IPS-NIHi11 (cell line): ENCODE measurements at regions not wholly inside any gene's neighbourhood (a gene's known extent, or its start where the extent isn't known, plus 50 kb on each side); places are given as distances from the start of the nearest gene placed in this dataset.
"Not testable (repeated sequence)": the region's sequence is repeated elsewhere in the genome, so short reads cannot be mapped to it uniquely, and the experiment has no call there.

Experiments
- DNase-seq: peaks from one replicate; pipeline ENCODE4 v3.0.0; 2012; ENCODE audit warnings: mixed read lengths, low spot score

DNA sequence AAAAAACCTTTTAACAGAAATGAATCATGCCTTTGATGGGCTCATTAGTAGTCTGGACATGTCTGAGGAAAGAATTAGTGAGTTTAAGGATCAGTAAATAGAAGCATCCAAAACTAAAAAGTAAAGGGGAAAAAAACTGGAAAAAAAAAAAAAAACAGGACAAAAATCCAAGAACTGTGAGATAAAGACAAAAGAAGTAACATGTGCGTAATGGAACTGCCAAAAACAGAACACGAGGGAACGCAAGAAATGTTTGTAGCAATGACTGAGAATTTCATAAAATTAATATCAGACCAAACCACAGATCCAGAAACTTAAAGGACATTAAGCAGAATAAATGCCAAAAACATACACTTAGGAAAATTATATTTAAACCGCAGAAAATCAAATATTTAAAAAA, 77.4 kb downstream of the MS4A13 start:
- no peak for DNase-seq

DNA sequence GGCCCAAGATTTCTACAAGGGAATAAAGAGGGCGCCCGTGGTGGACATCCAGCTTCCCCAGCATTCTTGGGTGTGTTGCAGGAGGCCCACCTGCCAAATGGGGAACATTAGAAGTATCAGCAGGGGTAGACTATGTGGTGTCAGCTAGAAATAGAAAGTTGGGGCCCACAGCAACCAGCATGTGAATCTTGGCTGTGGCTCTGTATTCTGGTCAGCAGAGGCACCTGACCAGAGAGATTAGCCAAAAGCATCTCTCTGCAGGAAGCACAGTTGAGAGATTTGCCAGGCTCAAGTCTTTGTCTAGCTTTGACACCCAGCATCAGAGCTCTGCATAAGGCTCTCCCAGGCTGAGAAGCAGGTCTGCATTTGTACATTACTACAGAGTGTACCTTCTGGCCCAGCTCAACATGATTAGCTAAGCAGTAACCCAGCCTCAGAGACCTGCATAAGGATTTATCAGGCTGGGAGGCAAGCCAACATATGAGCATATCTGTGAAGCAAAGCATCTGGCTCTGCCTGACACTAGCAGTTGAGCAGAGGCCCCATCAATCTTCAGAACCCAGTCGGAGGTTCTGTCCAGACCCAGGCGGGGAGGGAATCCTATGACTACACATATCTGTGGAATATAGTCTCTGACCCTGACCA, 79.9 kb downstream of the MS4A13 start:
- no peak for DNase-seq

DNA sequence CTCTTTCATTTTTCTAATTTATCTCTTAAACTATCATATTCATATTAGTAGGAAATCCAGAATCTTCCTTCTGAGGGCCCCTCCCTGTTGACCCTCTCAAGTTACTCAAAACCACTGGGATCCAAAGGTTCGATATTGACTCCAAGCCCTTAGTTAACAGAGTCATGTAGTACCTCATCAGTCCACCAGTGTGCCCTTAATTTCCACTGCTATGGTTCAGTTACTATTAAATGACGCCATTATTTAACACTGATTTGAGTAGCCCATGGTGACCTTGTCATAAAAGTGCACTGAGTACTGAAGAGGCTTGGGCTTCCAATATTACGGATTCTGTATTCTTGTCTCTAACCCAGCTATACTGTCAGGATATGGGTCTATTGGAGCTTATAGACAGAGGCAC, 91.9 kb upstream of the MS4A8 start:
- DNase-seq: no peak

DNA sequence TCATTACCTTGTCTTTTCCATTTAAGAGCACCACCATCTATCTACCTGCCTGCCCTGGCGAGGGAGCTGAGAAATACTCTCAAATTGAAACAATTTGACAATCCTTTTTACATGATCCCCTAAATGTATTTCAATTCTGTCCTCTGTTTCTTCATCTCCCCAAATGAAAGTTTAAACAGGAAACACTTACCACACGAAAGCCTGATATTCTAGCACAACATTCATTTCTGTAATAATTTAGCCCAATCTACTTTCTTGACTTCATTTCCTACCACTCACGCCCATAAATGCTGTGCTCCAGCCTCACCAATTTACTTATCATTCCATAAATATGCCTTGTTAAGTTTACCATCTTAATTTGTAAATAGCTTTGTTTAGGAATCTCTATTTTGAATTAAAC, 89.8 kb upstream of the MS4A8 start:
- DNase-seq: no peak

DNA sequence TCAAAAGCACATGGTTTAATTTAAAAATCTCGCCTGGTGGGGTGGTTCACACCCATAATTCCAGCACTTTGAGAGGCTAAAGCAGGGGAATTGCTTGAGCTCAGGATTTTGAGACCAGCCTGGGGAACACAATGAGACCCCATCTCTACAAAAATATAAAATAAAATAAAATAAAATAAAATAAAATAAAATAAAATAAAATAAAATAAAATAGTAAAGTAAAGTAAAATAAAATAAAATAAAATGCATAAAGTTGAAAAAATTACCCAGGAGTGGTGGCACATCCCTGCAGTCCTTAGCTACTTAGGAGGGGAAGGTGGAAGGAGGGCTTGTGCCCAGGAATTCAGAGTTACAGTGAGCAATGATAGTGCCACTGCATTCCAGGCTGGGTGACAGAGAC, 88.7 kb upstream of the MS4A8 start:
- no peak for DNase-seq

DNA sequence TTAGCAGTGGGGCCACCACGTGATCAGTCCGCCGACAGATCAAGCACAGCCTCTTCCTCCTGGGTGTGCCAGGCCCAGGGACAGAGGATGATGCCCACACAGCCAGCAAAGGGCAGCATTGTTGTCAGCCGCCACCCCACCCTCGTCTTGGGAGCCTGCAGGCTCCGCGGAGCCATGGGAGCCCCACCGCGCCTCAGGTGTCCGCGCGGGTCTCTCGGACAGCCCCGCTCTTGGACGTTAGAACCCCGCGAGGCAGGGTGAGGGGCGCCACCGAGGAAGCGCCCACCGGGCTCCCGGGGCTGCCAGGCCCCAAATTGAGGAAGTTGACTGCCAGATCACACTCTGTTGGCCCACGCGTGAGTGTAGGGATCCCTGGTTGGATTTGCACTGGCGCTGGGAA, 83.9 kb upstream of the MS4A8 start:
- no peak for DNase-seq

DNA sequence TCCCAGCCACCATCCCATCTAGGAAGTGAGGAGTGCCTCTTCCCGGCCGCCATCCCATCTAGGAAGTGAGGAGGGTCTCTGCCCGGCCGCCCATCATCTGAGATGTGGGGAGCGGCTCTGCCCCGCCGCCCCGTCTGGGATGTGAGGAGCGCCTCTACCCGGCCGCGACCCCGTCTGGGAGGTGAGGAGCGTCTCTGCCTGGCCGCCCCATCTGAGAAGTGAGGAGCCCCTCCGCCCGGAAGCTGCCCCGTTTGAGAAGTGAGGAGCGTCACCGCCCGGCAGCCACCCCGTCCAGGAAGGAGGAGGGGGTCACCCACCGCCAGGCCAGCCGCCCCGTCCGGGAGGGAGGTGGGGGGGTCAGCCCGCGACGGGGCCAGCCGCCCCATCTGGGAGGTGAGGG, 77.5 kb upstream of the MS4A8 start:
- DNase-seq: not testable (repeated sequence)

DNA sequence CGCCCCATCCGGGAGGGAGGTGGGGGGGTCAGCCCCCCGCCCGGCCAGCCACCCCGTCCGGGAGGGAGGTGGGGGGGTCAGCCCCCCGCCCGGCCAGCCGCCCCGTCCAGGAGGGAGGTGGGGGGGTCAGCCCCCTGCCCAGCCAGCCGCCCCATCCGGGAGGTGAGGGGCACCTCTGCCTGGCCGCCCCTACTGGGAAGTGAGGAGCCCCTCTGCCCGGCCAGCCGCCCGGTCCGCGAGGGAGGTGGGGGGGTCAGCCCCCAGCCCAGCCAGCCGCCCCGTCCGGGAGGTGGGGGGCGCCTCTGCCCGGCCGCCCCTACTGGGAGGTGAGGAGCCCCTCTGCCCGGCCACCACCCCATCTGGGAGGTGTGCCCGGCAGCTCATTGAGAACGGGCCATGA, 76.6 kb upstream of the MS4A8 start:
- DNase-seq: not testable (repeated sequence)

DNA sequence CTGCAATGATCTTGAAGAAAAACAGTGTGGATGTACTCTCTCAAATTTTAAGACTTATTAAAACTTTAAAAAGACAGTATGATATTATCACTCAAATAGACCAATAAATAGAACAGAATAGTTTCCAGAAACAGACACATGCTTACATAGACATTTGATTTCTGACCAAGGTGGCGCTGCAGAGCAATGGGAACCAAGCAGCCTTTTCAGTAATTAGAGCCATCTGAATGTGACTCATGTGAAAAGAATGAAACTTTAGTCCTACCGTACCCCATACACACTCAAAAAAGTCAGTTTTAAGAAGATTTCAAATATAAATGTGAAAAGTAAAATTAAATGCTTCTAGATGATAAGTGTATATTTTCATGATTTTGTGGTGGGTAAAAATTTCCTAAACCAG, 74.2 kb upstream of the MS4A8 start:
- DNase-seq: peak; percentile 45

DNA sequence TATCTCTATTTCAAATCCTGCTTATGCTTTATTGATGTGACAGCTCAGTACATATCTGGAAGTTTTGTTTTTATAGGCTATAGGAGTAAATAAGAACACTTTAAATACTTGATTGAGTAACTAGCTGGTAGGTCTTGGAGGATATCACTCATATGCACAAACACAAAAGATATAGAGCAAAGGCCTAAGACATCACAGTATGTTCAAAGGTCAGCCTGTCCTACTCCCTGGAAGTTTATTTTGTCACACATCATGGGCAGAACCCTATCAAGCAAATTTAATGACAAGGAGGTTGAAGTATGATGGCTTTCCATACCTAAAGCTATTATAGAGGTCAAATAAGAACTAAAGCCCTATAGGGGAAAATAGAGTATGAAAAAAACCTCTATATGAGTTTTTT, 70.0 kb upstream of the MS4A8 start:
- DNase-seq: no peak

DNA sequence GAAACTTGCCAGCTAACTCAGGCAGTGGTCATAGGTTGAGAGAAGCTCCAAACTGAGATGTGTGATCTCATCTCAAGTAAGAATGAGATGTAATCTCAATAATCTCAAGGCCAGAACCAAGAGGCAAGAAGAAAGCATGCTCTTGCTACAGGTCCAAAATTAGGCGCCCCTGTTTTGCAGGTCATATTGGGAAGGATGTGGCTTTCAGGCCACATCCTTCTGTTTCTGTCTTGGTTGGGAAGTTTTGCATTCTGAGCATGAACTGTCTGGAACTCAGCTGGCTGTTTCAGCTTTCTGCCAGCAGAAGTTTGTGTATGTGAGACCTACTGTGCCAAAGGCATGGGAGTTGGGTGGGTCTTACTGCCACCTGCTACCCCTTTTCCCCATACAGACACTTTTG, 67.5 kb upstream of the MS4A8 start:
- DNase-seq: no peak

DNA sequence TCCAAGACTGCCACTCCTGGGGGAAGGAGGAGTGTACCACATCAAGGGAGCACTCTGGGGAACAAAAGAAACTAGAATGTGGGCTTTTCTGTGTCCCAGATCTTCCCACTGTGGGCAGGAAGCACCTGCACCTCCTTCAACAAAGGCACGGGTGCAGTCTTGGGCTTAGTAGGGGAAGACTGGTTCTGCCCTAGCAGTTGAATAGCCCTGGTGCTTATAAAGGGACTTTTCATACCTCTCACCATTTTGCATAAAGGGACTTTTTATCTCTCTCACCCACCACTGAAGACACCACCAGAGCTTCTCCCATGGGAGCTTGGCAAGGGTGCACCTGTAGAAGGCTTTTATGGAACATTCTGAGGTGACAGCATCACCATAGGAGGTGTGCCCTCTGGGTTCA, 65.8 kb upstream of the MS4A8 start:
- no peak for DNase-seq

DNA sequence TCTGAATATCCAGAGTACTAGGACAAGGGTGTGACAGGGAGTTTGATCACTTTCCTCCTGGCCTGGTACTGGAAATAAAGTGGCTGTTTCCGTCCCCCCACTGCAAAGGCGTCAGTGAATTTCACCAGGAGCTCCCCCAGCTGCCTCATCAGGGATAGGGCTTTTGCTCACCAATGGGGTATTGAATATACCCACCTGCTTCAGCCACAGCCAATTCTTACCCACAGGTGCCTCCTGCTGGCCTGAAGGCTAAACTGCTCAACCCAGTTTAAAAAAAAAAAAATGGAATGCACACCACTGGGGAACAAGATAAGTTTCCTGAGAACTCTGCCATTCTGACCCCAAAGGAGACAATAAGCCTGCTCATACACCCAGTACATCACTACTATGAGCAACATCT, 65.3 kb upstream of the MS4A8 start:
- DNase-seq: peak; percentile 69

DNA sequence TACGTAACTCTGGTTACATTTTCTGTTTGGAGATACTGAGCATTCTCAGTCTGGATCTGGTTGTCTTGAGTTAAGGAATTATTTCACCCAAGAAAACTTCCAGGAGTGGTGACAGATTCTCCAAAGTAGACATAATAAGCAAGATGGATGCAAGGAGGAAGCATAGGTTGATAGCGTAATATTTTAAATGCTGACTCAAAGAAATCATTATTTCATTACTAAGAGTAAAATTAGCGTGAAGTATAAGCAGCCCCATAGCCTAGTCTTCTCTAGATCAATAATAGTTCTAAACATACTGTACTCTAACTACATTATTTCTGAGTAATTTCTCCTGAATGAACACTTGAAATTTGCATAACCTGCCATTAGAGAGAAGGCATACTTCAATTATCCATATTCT, 57.5 kb upstream of the MS4A8 start:
- no peak for DNase-seq

DNA sequence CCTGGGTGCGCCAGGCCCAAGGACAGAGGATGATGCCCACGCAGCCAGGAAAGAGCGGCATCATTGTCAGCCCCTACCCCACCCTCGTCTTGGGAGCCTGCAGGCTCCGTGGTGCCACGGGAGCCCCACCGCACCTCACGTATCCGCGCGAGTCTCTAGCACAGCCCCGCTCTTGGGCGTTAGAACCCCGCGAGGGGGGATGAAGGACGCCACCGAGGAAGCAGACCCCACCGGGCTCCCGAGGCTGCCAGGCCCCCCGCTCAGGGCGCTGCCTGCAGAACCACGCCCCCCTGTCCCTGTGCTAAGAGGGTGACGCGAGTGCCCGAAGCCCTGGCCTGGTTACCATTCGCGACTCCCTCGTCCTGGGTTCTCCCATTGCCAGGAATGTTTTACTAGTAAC, 52.3 kb upstream of the MS4A8 start:
- DNase-seq: no peak
